IMR-90 (cell line): ENCODE measurements at regions not wholly inside any gene's neighbourhood (a gene's known extent, or its start where the extent isn't known, plus 50 kb on each side); places are given as distances from the start of the nearest gene placed in this dataset.

ENCODE experiments used
- ATAC-seq: fragments of 200-7000 bp; cut with Tn5 transposase; 2 replicates; pipeline ENCODE4 v1.9.1; 2020; ENCODE audit warnings: low read depth, mild to moderate bottlenecking, moderate library complexity
- BruUV-seq: library from RNA; stranded (reverse); fragments of 400-500 nt; replicated peaks from 2 replicates; lab custom pipeline; 2021; lab: Mats Ljungman, UMichigan
- CTCF ChIA-PET: fragments of 300-600 bp; formaldehyde crosslinking; extraction: SDS; loops from one replicate; lab custom pipeline; 2021; ENCODE audit warnings: antibody characterized with exemption; lab: Yijun Ruan, JAX
- POLR2A ChIA-PET: fragments of 300-600 bp; sonication (Branson Sonifier 250); formaldehyde crosslinking; loops from one replicate; lab custom pipeline; 2022; ENCODE audit warnings: antibody characterized with exemption; ENCODE audit not compliant: unreplicated experiment; lab: Charles Lee
- DNase-seq: peaks from one replicate; pipeline ENCODE4 v3.0.0; 2013
- H2AFZ ChIP-seq: replicated peaks from 2 replicates; pipeline ENCODE3; 2013; ENCODE audit warnings: low read length, mild to moderate bottlenecking; ENCODE audit not compliant: poor library complexity
- H2AK5ac ChIP-seq: 2 replicates; pipeline ENCODE4 v1.6.1; 2013; ENCODE audit warnings: low read depth, low read length, inconsistent platforms
- H2AK9ac ChIP-seq: replicated peaks from 2 replicates; pipeline ENCODE3; 2013; ENCODE audit warnings: mild to moderate bottlenecking, low read depth, low read length, moderate library complexity; ENCODE audit not compliant: poor library complexity
- H2BK120ac ChIP-seq: 2 replicates; pipeline ENCODE4 v1.6.1; 2013; ENCODE audit warnings: low read depth, low read length, inconsistent platforms
- H2BK15ac ChIP-seq: 3 replicates; pipeline ENCODE4 v1.6.1; 2013; ENCODE audit warnings: low read depth, low read length, inconsistent platforms
- H2BK20ac ChIP-seq: 2 replicates; pipeline ENCODE4 v1.6.1; 2013; ENCODE audit warnings: low read depth, mild to moderate bottlenecking, inconsistent platforms, low read length, moderate library complexity
- H2BK5ac ChIP-seq: 2 replicates; pipeline ENCODE4 v1.6.1; 2013; ENCODE audit warnings: mild to moderate bottlenecking, low read depth, low read length, inconsistent platforms; ENCODE audit not compliant: poor library complexity, severe bottlenecking
- H3K14ac ChIP-seq: replicated peaks from 2 replicates; pipeline ENCODE4 v1.6.1; 2013; ENCODE audit warnings: low read depth, low read length, inconsistent platforms
- H3K18ac ChIP-seq: 2 replicates; pipeline ENCODE4 v1.6.1; 2013; ENCODE audit warnings: low read depth, low read length, control low read depth
- H3K23ac ChIP-seq: 2 replicates; pipeline ENCODE4 v1.6.1; 2013; ENCODE audit warnings: low read depth, low read length, inconsistent platforms
- H3K27ac ChIP-seq: 2 replicates; pipeline ENCODE4 v1.5.1; 2013; ENCODE audit warnings: mild to moderate bottlenecking, control low read depth, low read length; ENCODE audit not compliant: insufficient read depth
- H3K27me3 ChIP-seq: 2 replicates; pipeline ENCODE4 v1.6.1; 2013; ENCODE audit warnings: low read length; ENCODE audit not compliant: control insufficient read depth, insufficient read depth
- H3K36me3 ChIP-seq: 2 replicates; pipeline ENCODE4 v1.6.1; 2013; ENCODE audit warnings: low read length, mixed read lengths; ENCODE audit not compliant: control insufficient read depth, insufficient read depth
- H3K4ac ChIP-seq: 2 replicates; pipeline ENCODE4 v1.6.1; 2013; ENCODE audit warnings: low read depth, low read length, inconsistent platforms
- H3K4me1 ChIP-seq: 2 replicates; pipeline ENCODE4 v1.6.1; 2013; ENCODE audit warnings: low read length, mixed read lengths; ENCODE audit not compliant: control insufficient read depth, insufficient read depth
- H3K4me2 ChIP-seq: 2 replicates; pipeline ENCODE4 v1.6.1; 2013; ENCODE audit warnings: low read depth, mild to moderate bottlenecking, control low read depth, low read length, moderate library complexity
- H3K4me3 ChIP-seq: 2 replicates; pipeline ENCODE4 v1.5.1; 2013; ENCODE audit warnings: low read depth, mild to moderate bottlenecking, control low read depth, low read length, moderate library complexity; ENCODE audit not compliant: insufficient read depth
- H3K56ac ChIP-seq: 2 replicates; pipeline ENCODE4 v1.6.1; 2013; ENCODE audit warnings: low read length, inconsistent platforms; ENCODE audit not compliant: insufficient read depth; ENCODE audit errors: extremely low read depth
- H3K79me1 ChIP-seq, 2 experiments: 2 replicates each; pipeline ENCODE4 v1.6.1; 2013; ENCODE audit warnings: low read length in 2 of 2, inconsistent platforms in 1 of 2, low read depth in 1 of 2
- H3K9ac ChIP-seq: 2 replicates; pipeline ENCODE4 v1.6.1; 2013; ENCODE audit warnings: low read depth, low read length, control low read depth
- H3K9me1 ChIP-seq: 2 replicates; pipeline ENCODE4 v1.6.1; 2013; ENCODE audit warnings: low read length, inconsistent platforms; ENCODE audit not compliant: insufficient read depth
- H3K9me3 ChIP-seq: 2 replicates; pipeline ENCODE4 v1.6.1; 2013; ENCODE audit warnings: low read length; ENCODE audit not compliant: control insufficient read depth, insufficient read depth
- H4K20me1 ChIP-seq: 2 replicates; pipeline ENCODE4 v1.6.1; 2013; ENCODE audit warnings: low read length, inconsistent platforms; ENCODE audit not compliant: insufficient read depth
- H4K5ac ChIP-seq: 2 replicates; pipeline ENCODE4 v1.6.1; 2013; ENCODE audit warnings: mild to moderate bottlenecking, low read depth, low read length, control low read depth
- H4K8ac ChIP-seq, 2 experiments: 2 replicates each; pipeline ENCODE4 v1.6.1; 2013; ENCODE audit warnings: low read depth in 2 of 2, low read length in 2 of 2, control low read depth in 1 of 2, inconsistent platforms in 1 of 2
- H4K91ac ChIP-seq: 2 replicates; pipeline ENCODE4 v1.6.1; 2013; ENCODE audit warnings: low read depth, low read length, inconsistent platforms; ENCODE audit not compliant: insufficient read depth
- MAFK ChIP-seq: IDR thresholded peaks from 2 replicates; pipeline ENCODE4 v1.6.1; 2012; ENCODE audit warnings: low read depth, low read length, improper control_type of control experiment
- MXI1 ChIP-seq: IDR thresholded peaks from 2 replicates; pipeline ENCODE4 v1.6.1; 2012; ENCODE audit warnings: low read depth, mild to moderate bottlenecking, low read length, moderate library complexity, borderline replicate concordance
- WGBS, 2 experiments: methylation state at CpG; one replicate each; pipeline versions ENCODE4 v1.1.5 to v1.1.7; 2013; ENCODE audit warnings: missing lambda C conversion rate in 2 of 2; ENCODE audit not compliant: insufficient read length in 1 of 2; ENCODE audit errors: extremely low coverage in 2 of 2; 5-methylcytosine and 5-hydroxymethylcytosine counted together
- dilution Hi-C: fragments of 300-500 bp; cut with HindIII; formaldehyde crosslinking; loops from one replicate; pipeline ENCODE4 v1.14.3; 2018; ENCODE audit warnings: low sequenced_read_pairs; ENCODE audit not compliant: unreplicated experiment
- in situ Hi-C: fragments of 300-500 bp; cut with MboI; formaldehyde crosslinking; loops from 3 replicates; pipeline ENCODE4 v1.14.3; 2019; ENCODE audit warnings: low sequenced_read_pairs, inconsistent platforms, mixed read lengths
- intact Hi-C: fragments of 100-400 bp; cut with micrococcal nuclease; formaldehyde crosslinking; loops from 2 replicates; pipeline ENCODE4 v1.10.0; 2022

GRCh38 chr16:64657316-64658011 is 464.4 kb downstream of the CDH11 start:
- intact Hi-C loops (no loop called here), dilution Hi-C loops (no loop called here), in situ Hi-C loops (no loop called here)
- no peak overlapping the region for H3K56ac ChIP-seq
- no peaks in the 10 kb centered on the region for H3K9me3 ChIP-seq
- H3K4me2 ChIP-seq = no peak overlapping the region
- no peak overlapping the region for H3K9ac ChIP-seq
- no peak for ATAC-seq
- no peaks in the 10 kb centered on the region for H3K36me3 ChIP-seq
- no peak overlapping the region for H3K4ac ChIP-seq
- no peak overlapping the region for H2BK5ac ChIP-seq
- no peaks in the 10 kb centered on the region; the same call in 1 of the 2 replicates for H3K4me1 ChIP-seq
- no peak overlapping the region for H4K5ac ChIP-seq
- no peak overlapping the region for H3K27ac ChIP-seq
- H3K23ac ChIP-seq = no peak overlapping the region
- ChIA-PET POLR2A (no interaction called here), CTCF (no interaction called here)
- H3K9me1 ChIP-seq = no peaks in the 10 kb centered on the region
- no peaks in the 10 kb centered on the region for H3K79me1 ChIP-seq
- H3K18ac ChIP-seq = 0 out of 2 replicates have a peak overlapping the region, but pooled peaks have one; percentile 34
- no peak overlapping the region for H2AK5ac ChIP-seq
- 0 out of 2 replicates have a peak overlapping the region, but pooled peaks have one; percentile 29 for H2BK120ac ChIP-seq
- no peak overlapping the region for H2AK9ac ChIP-seq
- H4K91ac ChIP-seq = no peak overlapping the region
- H2AFZ ChIP-seq = no peak overlapping the region
- TF ChIP-seq MAFK (peak; percentile 55), MXI1 (no peak)
- no peak overlapping the region for H3K14ac ChIP-seq
- no peak overlapping the region for H4K8ac ChIP-seq
- H2BK15ac ChIP-seq = no peak overlapping the region
- no TSS peak for BruUV-seq
- no peaks in the 10 kb centered on the region for H4K20me1 ChIP-seq
- DNase-seq = peak; percentile 37
- no CpG with 5 or more reads among the region's 3 CpGs for WGBS, 2 experiments
- 0 out of 2 replicates have a peak overlapping the region, but pooled peaks have one; percentile 17 for H2BK20ac ChIP-seq
- no peak overlapping the region for H3K4me3 ChIP-seq
- no peaks in the 10 kb centered on the region for H3K27me3 ChIP-seq
